Keratinocyte (primary cell): ENCODE measurements at regions not wholly inside any gene's neighbourhood (a gene's known extent, or its start where the extent isn't known, plus 50 kb on each side); places are given as distances from the start of the nearest gene placed in this dataset.

Experiments used
- CTCF ChIP-seq, 3 experiments: IDR thresholded peaks in 1 of 3; conservative IDR thresholded peaks in 1 of 3; optimal IDR thresholded peaks in 1 of 3; 2 replicates in 2 of 3; 3 replicates in 1 of 3; pipeline versions ENCODE3 to v1.5.1; 2011; ENCODE audit warnings: low read length in 3 of 3, mild to moderate bottlenecking in 3 of 3, moderate library complexity in 2 of 3, control low read depth in 1 of 3, inconsistent platforms in 1 of 3; ENCODE audit not compliant: insufficient read depth in 2 of 3; ENCODE audit errors: extremely low read depth in 1 of 3
- EZH2 ChIP-seq: IDR thresholded peaks from one replicate; pipeline ENCODE4 v1.6.1; 2012; ENCODE audit warnings: inconsistent platforms, mild to moderate bottlenecking, low read length, moderate library complexity

GRCh38 chr14:101273091-101273490 lies 288.2 kb upstream of the DIO3 start:
- no peak for TF ChIP-seq CTCF (optimal IDR thresholded peaks at IDR 0.05 in 1 of 3, IDR thresholded peaks at IDR 0.05 in 1 of 3, conservative IDR thresholded peaks at IDR 0.05 in 1 of 3; ENCODE audit: extremely low read depth in 1 of 3, insufficient read depth in 2 of 3, low read length in 3 of 3)
- no peak for TF ChIP-seq EZH2
